ENCODE measurements at regions not wholly inside any gene's neighbourhood (a gene's known extent, or its start where the extent isn't known, plus 50 kb on each side); places are given as distances from the start of the nearest gene placed in this dataset.

DNA sequence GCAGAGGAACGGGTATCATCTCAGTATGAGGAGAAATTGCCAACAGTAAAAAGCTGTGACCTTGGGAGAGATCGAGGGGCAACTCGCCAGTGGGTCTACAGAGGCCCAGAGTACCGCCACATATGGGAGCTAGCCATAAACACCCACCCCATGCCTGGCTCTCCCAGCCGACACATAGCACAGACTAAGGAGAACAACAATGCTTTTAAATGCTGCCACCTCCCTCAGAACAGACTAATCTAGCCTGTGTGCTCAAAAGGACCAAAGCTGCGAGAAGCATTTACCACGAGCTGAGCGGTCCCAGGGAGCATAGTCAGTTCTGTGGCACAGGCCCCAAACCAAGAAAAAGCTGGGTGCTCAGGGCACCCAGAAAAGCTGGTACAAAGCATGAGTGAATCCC lies 73.3 kb downstream of the LSM5 start:
- Histone ChIP-seq H3K27ac (ENCODE audit: low read depth in 1 of 2, low read length in 2 of 2) (no peak overlapping the region), H3K36me3 (ENCODE audit: control insufficient read depth in 4 of 4, insufficient read depth in 3 of 4, low read depth in 1 of 4, low read length in 3 of 4) (no peaks in the 10 kb centered on the region), H3K9me3 (ENCODE audit: control insufficient read depth in 4 of 4, low read length in 3 of 4) (no peaks in the 10 kb centered on the region), H3K4me1 (ENCODE audit: control insufficient read depth in 4 of 4, insufficient read depth in 4 of 4, low read length in 3 of 4) (no peaks in the 10 kb centered on the region), H3K27me3 (ENCODE audit: control insufficient read depth in 4 of 4, insufficient read depth in 4 of 4, low read length in 3 of 4) (peaks cover 0 to 13% (median 0%) of the 10 kb centered on the region in 4 donors), H3K9ac (ENCODE audit: low read depth in 1 of 2, low read length in 2 of 2) (no peak overlapping the region), H3K4me3 (ENCODE audit: low read depth in 1 of 3, low read length in 3 of 3) (no peak overlapping the region)
- no peak for DNase-seq (ENCODE audit: low spot score)
- 78% methylated on average over 8 of the region's 8 CpGs for WGBS
- TF ChIP-seq EGR1 (IDR thresholded peaks at IDR 0.05; ENCODE audit: low read depth in 2 of 2) (no peak), GABPA (IDR thresholded peaks at IDR 0.05 in 1 of 2, conservative IDR thresholded peaks at IDR 0.05 in 1 of 2) (no peak), JUND (IDR thresholded peaks at IDR 0.05) (no peak), RAD21 (IDR thresholded peaks at IDR 0.05) (no peak)
- TF ChIP-seq, protein P1, sequence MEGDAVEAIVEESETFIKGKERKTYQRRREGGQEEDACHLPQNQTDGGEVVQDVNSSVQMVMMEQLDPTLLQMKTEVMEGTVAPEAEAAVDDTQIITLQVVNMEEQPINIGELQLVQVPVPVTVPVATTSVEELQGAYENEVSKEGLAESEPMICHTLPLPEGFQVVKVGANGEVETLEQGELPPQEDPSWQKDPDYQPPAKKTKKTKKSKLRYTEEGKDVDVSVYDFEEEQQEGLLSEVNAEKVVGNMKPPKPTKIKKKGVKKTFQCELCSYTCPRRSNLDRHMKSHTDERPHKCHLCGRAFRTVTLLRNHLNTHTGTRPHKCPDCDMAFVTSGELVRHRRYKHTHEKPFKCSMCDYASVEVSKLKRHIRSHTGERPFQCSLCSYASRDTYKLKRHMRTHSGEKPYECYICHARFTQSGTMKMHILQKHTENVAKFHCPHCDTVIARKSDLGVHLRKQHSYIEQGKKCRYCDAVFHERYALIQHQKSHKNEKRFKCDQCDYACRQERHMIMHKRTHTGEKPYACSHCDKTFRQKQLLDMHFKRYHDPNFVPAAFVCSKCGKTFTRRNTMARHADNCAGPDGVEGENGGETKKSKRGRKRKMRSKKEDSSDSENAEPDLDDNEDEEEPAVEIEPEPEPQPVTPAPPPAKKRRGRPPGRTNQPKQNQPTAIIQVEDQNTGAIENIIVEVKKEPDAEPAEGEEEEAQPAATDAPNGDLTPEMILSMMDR (IDR thresholded peaks at IDR 0.05; ENCODE audit: low read depth, low read length, missing input control), result no peak

DNA sequence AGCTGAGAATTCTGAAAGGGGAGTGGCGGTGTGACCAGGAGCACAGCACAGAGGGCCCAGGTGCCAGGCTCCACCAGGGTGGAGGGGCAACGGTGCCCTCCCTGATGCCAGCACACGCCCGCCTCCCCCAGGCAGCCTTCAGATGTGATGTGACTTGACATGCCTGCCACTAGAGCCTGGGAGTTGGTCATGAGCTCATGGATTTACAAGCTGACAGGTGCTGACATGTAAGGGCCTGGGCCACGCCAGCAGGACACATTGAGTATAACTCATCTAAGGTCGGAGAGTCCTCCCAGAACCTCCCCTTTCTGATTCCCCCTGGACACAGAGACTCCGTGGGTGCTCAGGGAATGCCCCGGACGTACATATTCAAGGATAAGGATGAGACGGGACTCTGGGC lies 74.2 kb downstream of the LSM5 start:
- Histone ChIP-seq H3K4me3 (ENCODE audit: low read depth in 1 of 3, low read length in 3 of 3) (no peak overlapping the region), H3K27ac (ENCODE audit: low read depth in 1 of 2, low read length in 2 of 2) (no peak overlapping the region), H3K36me3 (ENCODE audit: control insufficient read depth in 4 of 4, insufficient read depth in 3 of 4, low read depth in 1 of 4, low read length in 3 of 4) (no peaks in the 10 kb centered on the region), H3K9ac (ENCODE audit: low read depth in 1 of 2, low read length in 2 of 2) (no peak overlapping the region), H3K27me3 (ENCODE audit: control insufficient read depth in 4 of 4, insufficient read depth in 4 of 4, low read length in 3 of 4) (peaks cover 0 to 10% (median 0%) of the 10 kb centered on the region in 4 donors), H3K9me3 (ENCODE audit: control insufficient read depth in 4 of 4, low read length in 3 of 4) (no peaks in the 10 kb centered on the region), H3K4me1 (ENCODE audit: control insufficient read depth in 4 of 4, insufficient read depth in 4 of 4, low read length in 3 of 4) (no peaks in the 10 kb centered on the region)
- 75% methylated on average over 10 of the region's 10 CpGs for WGBS
- no peak for DNase-seq (ENCODE audit: low spot score)
- no peak for TF ChIP-seq HNF4A (conservative IDR thresholded peaks at IDR 0.05)

DNA sequence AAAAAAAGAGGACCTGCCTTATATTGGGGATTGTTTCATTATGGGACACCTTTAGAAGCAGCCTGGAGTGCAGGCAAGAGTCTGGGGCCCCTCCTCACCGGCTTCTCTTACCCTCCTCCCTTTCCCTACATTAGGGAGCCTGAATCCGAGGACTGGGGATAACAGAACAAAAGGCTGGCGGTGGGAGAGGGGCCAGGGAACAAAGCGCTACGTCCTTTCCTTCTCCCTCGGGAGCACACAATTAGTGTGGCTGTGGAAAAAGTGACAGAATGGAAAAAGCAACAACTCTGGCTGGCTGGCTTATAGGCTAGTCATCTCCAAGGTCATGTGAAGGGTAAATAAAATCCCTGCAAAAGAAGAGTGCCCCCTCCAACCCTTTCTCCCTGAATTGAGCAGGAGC lies 74.7 kb downstream of the LSM5 start:
- Histone ChIP-seq H3K4me3 (ENCODE audit: low read depth in 1 of 3, low read length in 3 of 3) (no peak overlapping the region), H3K36me3 (ENCODE audit: control insufficient read depth in 4 of 4, insufficient read depth in 3 of 4, low read depth in 1 of 4, low read length in 3 of 4) (no peaks in the 10 kb centered on the region), H3K9ac (ENCODE audit: low read depth in 1 of 2, low read length in 2 of 2) (no peak overlapping the region), H3K9me3 (ENCODE audit: control insufficient read depth in 4 of 4, low read length in 3 of 4) (no peaks in the 10 kb centered on the region), H3K27me3 (ENCODE audit: control insufficient read depth in 4 of 4, insufficient read depth in 4 of 4, low read length in 3 of 4) (peaks cover 0 to 10% (median 0%) of the 10 kb centered on the region in 4 donors), H3K27ac (ENCODE audit: low read depth in 1 of 2, low read length in 2 of 2) (no peak overlapping the region), H3K4me1 (ENCODE audit: control insufficient read depth in 4 of 4, insufficient read depth in 4 of 4, low read length in 3 of 4) (no peaks in the 10 kb centered on the region)
- no peak for TF ChIP-seq FOXA2 (IDR thresholded peaks at IDR 0.05)
- no peak for TF ChIP-seq GABPA (IDR thresholded peaks at IDR 0.05 in 1 of 2, conservative IDR thresholded peaks at IDR 0.05 in 1 of 2)
- TF ChIP-seq RAD21 (IDR thresholded peaks at IDR 0.05), result no peak
- TF ChIP-seq NR2F2 (IDR thresholded peaks at IDR 0.05), result no peak
- no peak for TF ChIP-seq EGR1 (IDR thresholded peaks at IDR 0.05; ENCODE audit: low read depth in 2 of 2)
- no peak for TF ChIP-seq SP1 (IDR thresholded peaks at IDR 0.05)
- TF ChIP-seq, protein P2, sequence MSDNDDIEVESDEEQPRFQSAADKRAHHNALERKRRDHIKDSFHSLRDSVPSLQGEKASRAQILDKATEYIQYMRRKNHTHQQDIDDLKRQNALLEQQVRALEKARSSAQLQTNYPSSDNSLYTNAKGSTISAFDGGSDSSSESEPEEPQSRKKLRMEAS (IDR thresholded peaks at IDR 0.05), result no peak
- TF ChIP-seq YY1 (IDR thresholded peaks at IDR 0.05), result no peak
- TF ChIP-seq FOXA1 (IDR thresholded peaks at IDR 0.05), result no peak
- TF ChIP-seq TAF1 (conservative IDR thresholded peaks at IDR 0.05), result no peak
- TF ChIP-seq, protein P3, sequence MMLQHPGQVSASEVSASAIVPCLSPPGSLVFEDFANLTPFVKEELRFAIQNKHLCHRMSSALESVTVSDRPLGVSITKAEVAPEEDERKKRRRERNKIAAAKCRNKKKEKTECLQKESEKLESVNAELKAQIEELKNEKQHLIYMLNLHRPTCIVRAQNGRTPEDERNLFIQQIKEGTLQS (IDR thresholded peaks at IDR 0.05), result no peak
- no peak for TF ChIP-seq HNF4G (IDR thresholded peaks at IDR 0.05)
- TF ChIP-seq, protein P1 (IDR thresholded peaks at IDR 0.05; ENCODE audit: low read depth, low read length, missing input control), result no peak
- no peak for TF ChIP-seq RXRA (IDR thresholded peaks at IDR 0.05)
- TF ChIP-seq JUND (IDR thresholded peaks at IDR 0.05), result no peak
- TF ChIP-seq, protein P4, sequence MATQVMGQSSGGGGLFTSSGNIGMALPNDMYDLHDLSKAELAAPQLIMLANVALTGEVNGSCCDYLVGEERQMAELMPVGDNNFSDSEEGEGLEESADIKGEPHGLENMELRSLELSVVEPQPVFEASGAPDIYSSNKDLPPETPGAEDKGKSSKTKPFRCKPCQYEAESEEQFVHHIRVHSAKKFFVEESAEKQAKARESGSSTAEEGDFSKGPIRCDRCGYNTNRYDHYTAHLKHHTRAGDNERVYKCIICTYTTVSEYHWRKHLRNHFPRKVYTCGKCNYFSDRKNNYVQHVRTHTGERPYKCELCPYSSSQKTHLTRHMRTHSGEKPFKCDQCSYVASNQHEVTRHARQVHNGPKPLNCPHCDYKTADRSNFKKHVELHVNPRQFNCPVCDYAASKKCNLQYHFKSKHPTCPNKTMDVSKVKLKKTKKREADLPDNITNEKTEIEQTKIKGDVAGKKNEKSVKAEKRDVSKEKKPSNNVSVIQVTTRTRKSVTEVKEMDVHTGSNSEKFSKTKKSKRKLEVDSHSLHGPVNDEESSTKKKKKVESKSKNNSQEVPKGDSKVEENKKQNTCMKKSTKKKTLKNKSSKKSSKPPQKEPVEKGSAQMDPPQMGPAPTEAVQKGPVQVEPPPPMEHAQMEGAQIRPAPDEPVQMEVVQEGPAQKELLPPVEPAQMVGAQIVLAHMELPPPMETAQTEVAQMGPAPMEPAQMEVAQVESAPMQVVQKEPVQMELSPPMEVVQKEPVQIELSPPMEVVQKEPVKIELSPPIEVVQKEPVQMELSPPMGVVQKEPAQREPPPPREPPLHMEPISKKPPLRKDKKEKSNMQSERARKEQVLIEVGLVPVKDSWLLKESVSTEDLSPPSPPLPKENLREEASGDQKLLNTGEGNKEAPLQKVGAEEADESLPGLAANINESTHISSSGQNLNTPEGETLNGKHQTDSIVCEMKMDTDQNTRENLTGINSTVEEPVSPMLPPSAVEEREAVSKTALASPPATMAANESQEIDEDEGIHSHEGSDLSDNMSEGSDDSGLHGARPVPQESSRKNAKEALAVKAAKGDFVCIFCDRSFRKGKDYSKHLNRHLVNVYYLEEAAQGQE (IDR thresholded peaks at IDR 0.05), result no peak
- TF ChIP-seq, protein P5, sequence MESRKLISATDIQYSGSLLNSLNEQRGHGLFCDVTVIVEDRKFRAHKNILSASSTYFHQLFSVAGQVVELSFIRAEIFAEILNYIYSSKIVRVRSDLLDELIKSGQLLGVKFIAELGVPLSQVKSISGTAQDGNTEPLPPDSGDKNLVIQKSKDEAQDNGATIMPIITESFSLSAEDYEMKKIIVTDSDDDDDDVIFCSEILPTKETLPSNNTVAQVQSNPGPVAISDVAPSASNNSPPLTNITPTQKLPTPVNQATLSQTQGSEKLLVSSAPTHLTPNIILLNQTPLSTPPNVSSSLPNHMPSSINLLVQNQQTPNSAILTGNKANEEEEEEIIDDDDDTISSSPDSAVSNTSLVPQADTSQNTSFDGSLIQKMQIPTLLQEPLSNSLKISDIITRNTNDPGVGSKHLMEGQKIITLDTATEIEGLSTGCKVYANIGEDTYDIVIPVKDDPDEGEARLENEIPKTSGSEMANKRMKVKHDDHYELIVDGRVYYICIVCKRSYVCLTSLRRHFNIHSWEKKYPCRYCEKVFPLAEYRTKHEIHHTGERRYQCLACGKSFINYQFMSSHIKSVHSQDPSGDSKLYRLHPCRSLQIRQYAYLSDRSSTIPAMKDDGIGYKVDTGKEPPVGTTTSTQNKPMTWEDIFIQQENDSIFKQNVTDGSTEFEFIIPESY (IDR thresholded peaks at IDR 0.05), result no peak
- no peak for TF ChIP-seq HNF4A (conservative IDR thresholded peaks at IDR 0.05)
- WGBS, result 56% methylated on average over 6 of the region's 6 CpGs
- DNase-seq (ENCODE audit: low spot score), result no peak
